Suprapubic skin (tissue), 4 donors: ENCODE measurements at regions not wholly inside any gene's neighbourhood (a gene's known extent, or its start where the extent isn't known, plus 50 kb on each side); places are given as distances from the start of the nearest gene placed in this dataset.

Source experiments
- CTCF ChIP-seq, 2 donors: fragments of 200-600 bp in 1 of 2; fragments of 450-650 bp in 1 of 2; sonication (generic) in 1 of 2; IDR thresholded peaks; one replicate each; pipeline ENCODE4 v1.5.1; 2016 to 2019; ENCODE audit warnings: antibody characterized with exemption in 2 of 2, mild to moderate bottlenecking in 1 of 2, moderate library complexity in 1 of 2
- POLR2A ChIP-seq, 2 donors: fragments of 450-650 bp; IDR thresholded peaks; one replicate each; pipeline ENCODE4 v1.6.1; 2017; ENCODE audit warnings: antibody characterized with exemption in 2 of 2, mild to moderate bottlenecking in 2 of 2, moderate library complexity in 2 of 2
- POLR2AphosphoS5 ChIP-seq, 3 donors: sonication (generic); formaldehyde crosslinking; IDR thresholded peaks; one replicate each; pipeline ENCODE4 v1.6.1; 2017; ENCODE audit warnings: antibody characterized with exemption in 3 of 3

GRCh38 chr2:181404472-181404871 is 52.7 kb upstream of the ITGA4 start:
- TF ChIP-seq CTCF (IDR thresholded peaks at IDR 0.05) (no peak), POLR2A (IDR thresholded peaks at IDR 0.05) (no peak), POLR2AphosphoS5 (IDR thresholded peaks at IDR 0.05) (no peak)
